IPS DF 6.9 (cell line): ENCODE measurements at regions not wholly inside any gene's neighbourhood (a gene's known extent, or its start where the extent isn't known, plus 50 kb on each side); places are given as distances from the start of the nearest gene placed in this dataset.

Experiments
- DNase-seq: peaks from one replicate; pipeline ENCODE4 v3.0.0-alpha.2; 2013; ENCODE audit warnings: low read depth, low spot score
- H3K27ac ChIP-seq: one replicate; pipeline ENCODE4 v1.5.1; 2013; ENCODE audit warnings: low read length, control low read depth
- H3K27me3 ChIP-seq: 2 replicates; pipeline ENCODE4 v1.6.1; 2013; ENCODE audit warnings: mild to moderate bottlenecking, low read length; ENCODE audit not compliant: control insufficient read depth, insufficient read depth
- H3K36me3 ChIP-seq: 2 replicates; pipeline ENCODE4 v1.6.1; 2013; ENCODE audit warnings: low read length; ENCODE audit not compliant: control insufficient read depth, insufficient read depth
- H3K4me1 ChIP-seq: 2 replicates; pipeline ENCODE4 v1.6.1; 2013; ENCODE audit warnings: low read length; ENCODE audit not compliant: control insufficient read depth, insufficient read depth
- H3K4me3 ChIP-seq: 2 replicates; pipeline ENCODE4 v1.5.1; 2013; ENCODE audit warnings: mild to moderate bottlenecking, low read length
- H3K9me3 ChIP-seq: 2 replicates; pipeline ENCODE4 v1.6.1; 2013; ENCODE audit warnings: low read length, inconsistent platforms; ENCODE audit not compliant: control insufficient read depth, insufficient read depth
- WGBS: extraction: QIAGEN DNeasy Blood & Tissue Kit; methylation state at CpG from one replicate; pipeline ENCODE4 v1.1.7; 2013; ENCODE audit warnings: mixed read lengths, missing lambda C conversion rate; ENCODE audit not compliant: insufficient read length, insufficient coverage; 5-methylcytosine and 5-hydroxymethylcytosine counted together

DNA sequence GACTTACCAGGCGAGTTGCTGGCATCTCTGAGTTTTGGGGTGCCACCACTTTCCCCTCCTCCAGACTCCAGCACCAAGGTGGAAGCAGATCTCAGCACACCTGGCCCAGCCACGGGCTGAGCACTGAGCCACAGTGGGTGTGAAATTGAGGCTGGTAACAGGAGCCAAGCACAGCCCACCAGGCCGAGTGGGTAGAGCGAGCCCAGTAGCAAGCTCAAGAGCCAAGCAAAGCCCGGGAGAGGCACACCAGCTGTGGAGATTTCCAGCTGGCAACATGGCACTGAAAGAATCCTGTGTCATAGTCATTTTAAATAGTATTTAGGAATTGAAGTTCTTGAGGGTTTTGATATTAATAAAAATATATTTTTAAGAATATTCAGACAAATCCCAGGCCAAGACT is 596.2 kb upstream of the TMEM132C start:
- DNase-seq: no peak
- H3K4me1 ChIP-seq: no peaks in the 10 kb centered on the region
- no peak overlapping the region for H3K27ac ChIP-seq
- WGBS: no CpG with 5 or more reads among the region's 5 CpGs
- no peaks in the 10 kb centered on the region; the same call in 1 of the 2 replicates for H3K9me3 ChIP-seq
- H3K4me3 ChIP-seq: no peak overlapping the region
- H3K36me3 ChIP-seq: no peaks in the 10 kb centered on the region
- no peaks in the 10 kb centered on the region for H3K27me3 ChIP-seq

DNA sequence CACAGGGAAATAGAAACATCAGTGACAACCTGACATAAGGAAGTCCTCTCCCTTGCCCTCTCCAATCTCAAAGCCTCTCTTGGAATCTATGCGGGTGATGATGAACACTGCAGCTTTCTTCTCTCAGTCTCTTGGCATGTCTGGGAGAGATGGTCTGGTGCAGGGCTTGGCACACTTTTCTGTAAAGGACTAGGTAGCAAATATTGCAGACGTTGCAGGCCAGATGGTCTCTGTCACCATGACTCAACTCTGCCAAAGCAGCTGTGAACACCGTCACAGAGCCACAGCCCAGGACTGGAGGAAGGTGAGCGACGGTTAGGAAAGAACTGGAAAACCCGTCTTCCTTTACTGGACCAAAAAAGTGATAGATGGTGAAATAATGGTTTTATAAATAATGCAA is 591.0 kb upstream of the TMEM132C start:
- DNase-seq: no peak
- Histone ChIP-seq H3K27ac (no peak overlapping the region), H3K27me3 (no peaks in the 10 kb centered on the region), H3K9me3 (no peaks in the 10 kb centered on the region; the same call in 1 of the 2 replicates), H3K4me1 (no peaks in the 10 kb centered on the region), H3K36me3 (no peaks in the 10 kb centered on the region), H3K4me3 (no peak overlapping the region)
- WGBS: no CpG with 5 or more reads among the region's 6 CpGs

GRCh38 chr12:127677537-127678131 is 589.3 kb upstream of the TMEM132C start:
- no peaks in the 10 kb centered on the region for H3K36me3 ChIP-seq
- no peaks in the 10 kb centered on the region for H3K27me3 ChIP-seq
- H3K4me3 ChIP-seq: no peak overlapping the region
- no peak overlapping the region for H3K27ac ChIP-seq
- no peaks in the 10 kb centered on the region for H3K4me1 ChIP-seq
- peaks cover 1% of the 10 kb centered on the region; the same call in 1 of the 2 replicates for H3K9me3 ChIP-seq
- peak; percentile 48 for DNase-seq
- no CpG with 5 or more reads among the region's 10 CpGs for WGBS

DNA sequence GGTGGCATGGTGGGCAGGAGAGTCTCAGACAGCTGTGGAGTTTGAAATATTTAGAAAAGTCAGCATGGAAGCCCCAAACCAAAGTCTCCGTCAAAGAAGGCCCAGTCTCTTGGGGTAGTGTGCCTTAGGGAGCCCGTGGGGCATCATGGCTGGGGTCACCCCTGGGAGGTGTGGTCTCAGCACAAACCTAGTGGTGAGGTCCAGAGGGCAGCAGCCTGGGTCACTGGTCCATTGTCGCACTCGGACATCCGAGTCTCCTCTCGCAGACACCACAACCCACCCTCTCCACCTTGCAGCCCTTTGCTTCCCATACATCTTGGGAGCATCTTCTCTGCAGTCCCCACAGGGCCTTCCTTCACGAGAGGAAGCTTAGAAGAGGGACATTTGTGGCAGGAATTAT is 588.0 kb upstream of the TMEM132C start:
- Histone ChIP-seq H3K9me3 (peaks cover 1% of the 10 kb centered on the region; the same call in 1 of the 2 replicates), H3K36me3 (no peaks in the 10 kb centered on the region), H3K4me3 (no peak overlapping the region), H3K27me3 (no peaks in the 10 kb centered on the region), H3K27ac (no peak overlapping the region), H3K4me1 (no peaks in the 10 kb centered on the region)
- no peak for DNase-seq
- WGBS: no CpG with 5 or more reads among the region's 7 CpGs

DNA sequence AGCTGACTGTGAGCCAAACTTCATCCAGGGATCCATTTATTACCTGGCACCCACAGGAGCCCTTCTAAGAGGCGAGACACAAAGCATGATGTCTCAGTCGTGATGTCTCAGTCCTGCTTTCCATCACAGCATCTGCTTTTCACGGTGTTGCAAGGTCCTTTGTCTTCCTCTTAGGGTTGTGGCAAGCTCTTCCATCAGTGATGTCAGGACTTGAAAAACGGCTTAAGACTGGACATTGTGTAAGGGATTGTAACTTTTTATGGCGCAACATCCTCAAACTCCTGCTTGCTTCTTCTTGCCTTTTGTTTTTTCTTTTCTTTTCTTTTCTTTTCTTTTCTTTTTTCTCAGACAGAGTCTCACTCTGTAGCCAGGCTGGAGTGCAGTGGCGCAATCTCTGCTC is 586.5 kb upstream of the TMEM132C start:
- H3K4me3 ChIP-seq: no peak overlapping the region
- WGBS: no CpG with 5 or more reads among the region's 6 CpGs
- H3K9me3 ChIP-seq: peaks cover 1% of the 10 kb centered on the region; the same call in 1 of the 2 replicates
- H3K36me3 ChIP-seq: no peaks in the 10 kb centered on the region
- H3K4me1 ChIP-seq: no peaks in the 10 kb centered on the region
- DNase-seq: no peak
- H3K27ac ChIP-seq: no peak overlapping the region
- no peaks in the 10 kb centered on the region for H3K27me3 ChIP-seq

- Histone ChIP-seq H3K36me3 (no peaks in the 10 kb centered on the region), H3K27ac (no peak overlapping the region), H3K9me3 (peaks cover 1% of the 10 kb centered on the region; the same call in 1 of the 2 replicates), H3K27me3 (no peaks in the 10 kb centered on the region), H3K4me3 (no peak overlapping the region), H3K4me1 (no peaks in the 10 kb centered on the region)
- WGBS: no CpG with 5 or more reads among the region's 9 CpGs
- no peak for DNase-seq
These were observed 585.7 kb upstream of the TMEM132C start for GRCh38 chr12:127681151-127681754.

DNA sequence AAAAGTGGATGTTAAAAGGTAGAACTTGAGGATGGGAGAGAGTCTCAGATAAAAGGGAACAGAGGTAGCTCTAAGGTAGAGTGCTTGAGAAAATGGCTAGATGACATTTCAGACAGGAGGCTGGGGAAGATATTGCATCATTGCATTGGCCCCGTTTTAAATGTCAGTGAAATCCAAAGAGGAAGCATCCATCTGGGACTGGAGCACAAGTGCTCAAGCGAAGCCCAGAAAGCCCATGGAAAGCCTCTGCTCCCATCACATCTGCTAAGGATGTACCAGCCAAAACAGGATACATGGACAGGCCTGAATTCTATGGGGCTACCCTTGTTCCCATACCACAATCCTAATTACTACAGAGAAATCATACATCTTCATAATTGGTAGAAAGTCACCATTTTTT is 581.5 kb upstream of the TMEM132C start:
- H3K9me3 ChIP-seq: peaks cover 1% of the 10 kb centered on the region; the same call in 1 of the 2 replicates
- DNase-seq: no peak
- no peaks in the 10 kb centered on the region for H3K36me3 ChIP-seq
- H3K27me3 ChIP-seq: no peaks in the 10 kb centered on the region
- H3K4me3 ChIP-seq: no peak overlapping the region
- no peak overlapping the region for H3K27ac ChIP-seq
- no peaks in the 10 kb centered on the region for H3K4me1 ChIP-seq
- whole genome bisulfite sequencing: no CpG with 5 or more reads among the region's 2 CpGs

GRCh38 chr12:127685931-127686330 is 581.0 kb upstream of the TMEM132C start:
- Histone ChIP-seq H3K27ac (no peak overlapping the region), H3K27me3 (no peaks in the 10 kb centered on the region), H3K4me3 (no peak overlapping the region), H3K36me3 (no peaks in the 10 kb centered on the region), H3K9me3 (peaks cover 1% of the 10 kb centered on the region; the same call in 1 of the 2 replicates), H3K4me1 (no peaks in the 10 kb centered on the region)
- no peak for DNase-seq
- WGBS: no CpG with 5 or more reads among the region's 9 CpGs

GRCh38 chr12:127687181-127687580 is 579.8 kb upstream of the TMEM132C start:
- no peak overlapping the region for H3K27ac ChIP-seq
- H3K27me3 ChIP-seq: no peaks in the 10 kb centered on the region
- no peak overlapping the region for H3K4me3 ChIP-seq
- no peaks in the 10 kb centered on the region for H3K4me1 ChIP-seq
- no peak for DNase-seq
- WGBS: no CpG with 5 or more reads among the region's 2 CpGs
- no peaks in the 10 kb centered on the region for H3K36me3 ChIP-seq
- H3K9me3 ChIP-seq: no peaks in the 10 kb centered on the region

DNA sequence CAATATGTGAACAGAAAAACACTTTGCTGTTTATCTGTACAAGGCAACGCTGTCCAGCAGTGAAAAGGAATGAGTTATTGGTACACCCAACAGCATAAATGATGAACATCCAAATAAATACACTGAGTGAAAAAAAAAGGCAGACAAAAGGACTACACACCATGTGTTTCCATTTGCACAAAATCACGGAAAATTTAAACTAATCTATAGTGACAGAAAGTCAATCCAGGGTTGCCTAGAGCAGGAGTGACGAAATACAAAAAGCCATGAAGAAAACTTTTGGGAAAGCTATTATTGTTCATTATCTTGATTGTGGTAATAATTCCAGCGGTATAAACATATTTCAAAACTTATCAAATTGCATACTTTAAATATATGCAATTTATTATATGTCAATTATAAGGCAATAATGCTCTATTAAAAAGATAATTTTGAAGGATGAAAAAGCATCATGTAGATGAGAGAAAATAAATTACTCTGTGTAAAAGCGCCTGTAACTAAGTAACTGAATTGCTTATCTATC is 578.0 kb upstream of the TMEM132C start:
- no CpG with 5 or more reads among the region's 5 CpGs for WGBS
- Histone ChIP-seq H3K27me3 (no peaks in the 10 kb centered on the region), H3K4me1 (no peaks in the 10 kb centered on the region), H3K36me3 (no peaks in the 10 kb centered on the region), H3K27ac (no peak overlapping the region), H3K4me3 (no peak overlapping the region), H3K9me3 (no peaks in the 10 kb centered on the region)
- no peak for DNase-seq

- H3K27me3 ChIP-seq: no peaks in the 10 kb centered on the region
- no peaks in the 10 kb centered on the region for H3K9me3 ChIP-seq
- no peak overlapping the region for H3K27ac ChIP-seq
- WGBS: no CpG with 5 or more reads among the region's 5 CpGs
- no peaks in the 10 kb centered on the region for H3K4me1 ChIP-seq
- H3K4me3 ChIP-seq: no peak overlapping the region
- no peak for DNase-seq
- H3K36me3 ChIP-seq: no peaks in the 10 kb centered on the region
These were observed 576.8 kb upstream of the TMEM132C start for GRCh38 chr12:127690161-127690560.
